ENCODE measurements at regions not wholly inside any gene's neighbourhood (a gene's known extent, or its start where the extent isn't known, plus 50 kb on each side); places are given as distances from the start of the nearest gene placed in this dataset.

DNA sequence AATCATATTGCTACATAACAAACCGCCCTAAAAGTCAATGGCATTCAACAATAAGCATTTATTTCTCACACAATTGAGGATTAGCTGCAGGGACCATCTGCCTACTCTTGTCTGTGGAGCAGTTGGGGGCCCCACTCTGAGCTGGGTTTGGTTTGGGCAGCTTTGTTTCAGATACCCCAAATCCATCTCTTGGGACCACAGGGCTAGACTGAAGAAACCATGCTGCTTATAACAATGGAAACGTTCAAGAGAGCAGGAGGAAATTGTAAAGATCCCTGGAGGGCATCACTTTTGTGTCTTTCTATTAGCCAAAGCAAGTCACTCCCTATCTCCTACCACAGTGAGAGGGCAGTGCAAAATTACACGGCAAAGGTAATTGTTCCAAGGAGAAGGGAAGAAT, 146.5 kb upstream of the MGAT5 start:
- TF ChIP-seq RARB (CRISPR knock-in tag; IDR thresholded peaks at IDR 0.05) (no peak), ZNF70 (CRISPR knock-in tag; IDR thresholded peaks at IDR 0.05) (no peak), SNAI2 (CRISPR knock-in tag; IDR thresholded peaks at IDR 0.05) (no peak)
- TF ChIP-seq, protein P1, sequence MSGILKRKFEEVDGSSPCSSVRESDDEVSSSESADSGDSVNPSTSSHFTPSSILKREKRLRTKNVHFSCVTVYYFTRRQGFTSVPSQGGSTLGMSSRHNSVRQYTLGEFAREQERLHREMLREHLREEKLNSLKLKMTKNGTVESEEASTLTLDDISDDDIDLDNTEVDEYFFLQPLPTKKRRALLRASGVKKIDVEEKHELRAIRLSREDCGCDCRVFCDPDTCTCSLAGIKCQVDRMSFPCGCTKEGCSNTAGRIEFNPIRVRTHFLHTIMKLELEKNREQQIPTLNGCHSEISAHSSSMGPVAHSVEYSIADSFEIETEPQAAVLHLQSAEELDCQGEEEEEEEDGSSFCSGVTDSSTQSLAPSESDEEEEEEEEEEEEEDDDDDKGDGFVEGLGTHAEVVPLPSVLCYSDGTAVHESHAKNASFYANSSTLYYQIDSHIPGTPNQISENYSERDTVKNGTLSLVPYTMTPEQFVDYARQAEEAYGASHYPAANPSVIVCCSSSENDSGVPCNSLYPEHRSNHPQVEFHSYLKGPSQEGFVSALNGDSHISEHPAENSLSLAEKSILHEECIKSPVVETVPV (CRISPR knock-in tag; IDR thresholded peaks at IDR 0.05), result no peak
- TF ChIP-seq, protein P2, sequence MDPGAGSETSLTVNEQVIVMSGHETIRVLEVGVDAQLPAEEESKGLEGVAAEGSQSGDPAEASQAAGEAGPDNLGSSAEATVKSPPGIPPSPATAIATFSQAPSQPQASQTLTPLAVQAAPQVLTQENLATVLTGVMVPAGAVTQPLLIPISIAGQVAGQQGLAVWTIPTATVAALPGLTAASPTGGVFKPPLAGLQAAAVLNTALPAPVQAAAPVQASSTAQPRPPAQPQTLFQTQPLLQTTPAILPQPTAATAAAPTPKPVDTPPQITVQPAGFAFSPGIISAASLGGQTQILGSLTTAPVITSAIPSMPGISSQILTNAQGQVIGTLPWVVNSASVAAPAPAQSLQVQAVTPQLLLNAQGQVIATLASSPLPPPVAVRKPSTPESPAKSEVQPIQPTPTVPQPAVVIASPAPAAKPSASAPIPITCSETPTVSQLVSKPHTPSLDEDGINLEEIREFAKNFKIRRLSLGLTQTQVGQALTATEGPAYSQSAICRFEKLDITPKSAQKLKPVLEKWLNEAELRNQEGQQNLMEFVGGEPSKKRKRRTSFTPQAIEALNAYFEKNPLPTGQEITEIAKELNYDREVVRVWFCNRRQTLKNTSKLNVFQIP (CRISPR knock-in tag; IDR thresholded peaks at IDR 0.05; ENCODE audit: borderline replicate concordance, low read depth), result no peak
- TF ChIP-seq, protein P3, sequence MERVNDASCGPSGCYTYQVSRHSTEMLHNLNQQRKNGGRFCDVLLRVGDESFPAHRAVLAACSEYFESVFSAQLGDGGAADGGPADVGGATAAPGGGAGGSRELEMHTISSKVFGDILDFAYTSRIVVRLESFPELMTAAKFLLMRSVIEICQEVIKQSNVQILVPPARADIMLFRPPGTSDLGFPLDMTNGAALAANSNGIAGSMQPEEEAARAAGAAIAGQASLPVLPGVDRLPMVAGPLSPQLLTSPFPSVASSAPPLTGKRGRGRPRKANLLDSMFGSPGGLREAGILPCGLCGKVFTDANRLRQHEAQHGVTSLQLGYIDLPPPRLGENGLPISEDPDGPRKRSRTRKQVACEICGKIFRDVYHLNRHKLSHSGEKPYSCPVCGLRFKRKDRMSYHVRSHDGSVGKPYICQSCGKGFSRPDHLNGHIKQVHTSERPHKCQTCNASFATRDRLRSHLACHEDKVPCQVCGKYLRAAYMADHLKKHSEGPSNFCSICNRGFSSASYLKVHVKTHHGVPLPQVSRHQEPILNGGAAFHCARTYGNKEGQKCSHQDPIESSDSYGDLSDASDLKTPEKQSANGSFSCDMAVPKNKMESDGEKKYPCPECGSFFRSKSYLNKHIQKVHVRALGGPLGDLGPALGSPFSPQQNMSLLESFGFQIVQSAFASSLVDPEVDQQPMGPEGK (CRISPR knock-in tag; IDR thresholded peaks at IDR 0.05; ENCODE audit: borderline replicate concordance), result no peak

Data from SK-N-SH treated with all-trans-retinoic acid at 6 μM for 48 hours (cell line).